ENCODE measurements at regions not wholly inside any gene's neighbourhood (a gene's known extent, or its start where the extent isn't known, plus 50 kb on each side); places are given as distances from the start of the nearest gene placed in this dataset.

- no peak overlapping the region for H3K27ac ChIP-seq
- H3K36me3 ChIP-seq, result no peaks in the 10 kb centered on the region
- H3K4me1 ChIP-seq, result peaks cover 17% of the 10 kb centered on the region
- H2AFZ ChIP-seq (replicated peaks), result no peak overlapping the region
- no peaks in the 10 kb centered on the region for H3K27me3 ChIP-seq
- H3K79me2 ChIP-seq (ENCODE audit: low read depth), result no peaks in the 10 kb centered on the region
- Mint-ChIP-seq H3K27ac (no peak overlapping the region), H3K9me3 (no peaks in the 10 kb centered on the region), H3K4me3 (no peak overlapping the region), H3K36me3 (no peaks in the 10 kb centered on the region), H3K4me1 (peaks cover 16% of the 10 kb centered on the region), H3K27me3 (ENCODE audit: insufficient read depth, low read depth) (peaks cover 7% of the 10 kb centered on the region)
- peaks cover 8% of the 10 kb centered on the region for H3F3A ChIP-seq (ENCODE audit: low read depth)
- H3K9ac ChIP-seq, result no peak overlapping the region
- H3K4me2 ChIP-seq, result no peak overlapping the region
- H4K20me1 ChIP-seq (ENCODE audit: low read depth), result no peaks in the 10 kb centered on the region
- H3K4me3 ChIP-seq, result no peak overlapping the region
- no peak for TF ChIP-seq EZH2phosphoT487 (IDR thresholded peaks at IDR 0.05)
- no peak for TF ChIP-seq EZH2 (IDR thresholded peaks at IDR 0.05)
- no peak for TF ChIP-seq CTCF (IDR thresholded peaks at IDR 0.05)
- no peaks in the 10 kb centered on the region for H3K9me3 ChIP-seq (ENCODE audit: low read depth)
- no peak for DNase-seq (ENCODE audit: low spot score)
These were observed 327.6 kb downstream of the TDRD15 start for GRCh38 chr2:21451403-21451802.

- no peak for TF ChIP-seq EZH2phosphoT487 (IDR thresholded peaks at IDR 0.05)
- TF ChIP-seq EZH2 (IDR thresholded peaks at IDR 0.05), result no peak
- no peak for TF ChIP-seq CTCF (IDR thresholded peaks at IDR 0.05)
These were observed 328.5 kb downstream of the TDRD15 start for GRCh38 chr2:21452263-21452662.

GRCh38 chr2:21452678-21453077 is 328.9 kb downstream of the TDRD15 start:
- TF ChIP-seq EZH2phosphoT487 (IDR thresholded peaks at IDR 0.05) (no peak), EZH2 (IDR thresholded peaks at IDR 0.05) (no peak), CTCF (IDR thresholded peaks at IDR 0.05) (no peak)
- Mint-ChIP-seq H3K9me3 (no peaks in the 10 kb centered on the region), H3K27ac (no peak overlapping the region), H3K27me3 (ENCODE audit: insufficient read depth, low read depth) (peaks cover 5% of the 10 kb centered on the region), H3K36me3 (no peaks in the 10 kb centered on the region), H3K4me3 (no peak overlapping the region), H3K4me1 (peaks cover 9% of the 10 kb centered on the region)
- no peaks in the 10 kb centered on the region for H3K36me3 ChIP-seq
- peak overlapping the region; percentile 27 for H3K4me2 ChIP-seq
- H3K4me3 ChIP-seq, result no peak overlapping the region
- H3K9me3 ChIP-seq (ENCODE audit: low read depth), result no peaks in the 10 kb centered on the region
- H4K20me1 ChIP-seq (ENCODE audit: low read depth), result no peaks in the 10 kb centered on the region
- H3K27me3 ChIP-seq, result no peaks in the 10 kb centered on the region
- no peak overlapping the region for H3K27ac ChIP-seq
- no peak for DNase-seq (ENCODE audit: low spot score)
- H2AFZ ChIP-seq (replicated peaks), result no peak overlapping the region
- H3K9ac ChIP-seq, result no peak overlapping the region
- no peaks in the 10 kb centered on the region for H3K79me2 ChIP-seq (ENCODE audit: low read depth)
- peaks cover 8% of the 10 kb centered on the region for H3F3A ChIP-seq (ENCODE audit: low read depth)
- peaks cover 17% of the 10 kb centered on the region for H3K4me1 ChIP-seq

More at GRCh38 chr2:21452263-21452662, 328.5 kb downstream of the TDRD15 start:
- H3F3A ChIP-seq (ENCODE audit: low read depth), result peaks cover 8% of the 10 kb centered on the region
- H4K20me1 ChIP-seq (ENCODE audit: low read depth), result no peaks in the 10 kb centered on the region
- no peaks in the 10 kb centered on the region for H3K9me3 ChIP-seq (ENCODE audit: low read depth)
- Mint-ChIP-seq H3K27ac (no peak overlapping the region), H3K4me3 (no peak overlapping the region), H3K27me3 (ENCODE audit: insufficient read depth, low read depth) (peaks cover 5% of the 10 kb centered on the region), H3K9me3 (no peaks in the 10 kb centered on the region), H3K4me1 (peaks cover 12% of the 10 kb centered on the region), H3K36me3 (no peaks in the 10 kb centered on the region)
- peak overlapping the region; percentile 27 for H3K4me2 ChIP-seq
- H3K9ac ChIP-seq, result no peak overlapping the region
- no peaks in the 10 kb centered on the region for H3K36me3 ChIP-seq
- H3K27ac ChIP-seq, result no peak overlapping the region
- peaks cover 17% of the 10 kb centered on the region for H3K4me1 ChIP-seq
- no peak overlapping the region for H2AFZ ChIP-seq (replicated peaks)
- no peaks in the 10 kb centered on the region for H3K79me2 ChIP-seq (ENCODE audit: low read depth)
- DNase-seq (ENCODE audit: low spot score), result no peak
- H3K27me3 ChIP-seq, result no peaks in the 10 kb centered on the region
- H3K4me3 ChIP-seq, result no peak overlapping the region
